Activated naive CD8-positive, alpha-beta T cell treated with anti-CD3 and anti-CD28 coated beads for 36 hours (primary cell): ENCODE measurements at regions not wholly inside any gene's neighbourhood (a gene's known extent, or its start where the extent isn't known, plus 50 kb on each side); places are given as distances from the start of the nearest gene placed in this dataset.

ENCODE experiments used
- DNase-seq: peaks from one replicate; pipeline ENCODE4 v3.0.0; 2021
- H3K27ac Mint-ChIP-seq: one replicate; pipeline ENCODE4 v1.8.0; 2022; ENCODE audit warnings: mild to moderate bottlenecking, moderate library complexity, mixed read lengths
- H3K27me3 Mint-ChIP-seq: one replicate; pipeline ENCODE4 v1.8.0; 2022; ENCODE audit warnings: mild to moderate bottlenecking, mixed read lengths
- H3K36me3 Mint-ChIP-seq: one replicate; pipeline ENCODE4 v1.8.0; 2021; ENCODE audit warnings: mild to moderate bottlenecking, mixed read lengths
- H3K4me1 Mint-ChIP-seq: one replicate; pipeline ENCODE4 v1.8.0; 2021; ENCODE audit warnings: mixed read lengths
- H3K4me3 Mint-ChIP-seq: one replicate; pipeline ENCODE4 v1.8.0; 2022; ENCODE audit warnings: mild to moderate bottlenecking, moderate library complexity, mixed read lengths
- H3K9me3 Mint-ChIP-seq: one replicate; pipeline ENCODE4 v1.8.0; 2022; ENCODE audit warnings: mixed read lengths

- Mint-ChIP-seq H3K27ac (no peak overlapping the region), H3K4me1 (no peaks in the 10 kb centered on the region), H3K36me3 (no peaks in the 10 kb centered on the region), H3K4me3 (no peak overlapping the region), H3K27me3 (peaks cover 13% of the 10 kb centered on the region), H3K9me3 (no peaks in the 10 kb centered on the region)
- DNase-seq = no peak
Measured at GRCh38 chr11:87398931-87399330, 361.2 kb downstream of the TMEM135 start.

- H3K36me3 Mint-ChIP-seq = no peaks in the 10 kb centered on the region
- H3K27me3 Mint-ChIP-seq = peaks cover 13% of the 10 kb centered on the region
- DNase-seq = no peak
- H3K4me3 Mint-ChIP-seq = no peak overlapping the region
- H3K9me3 Mint-ChIP-seq = no peaks in the 10 kb centered on the region
- H3K27ac Mint-ChIP-seq = no peak overlapping the region
- H3K4me1 Mint-ChIP-seq = no peaks in the 10 kb centered on the region
Measured at GRCh38 chr11:87397011-87397865, 359.5 kb downstream of the TMEM135 start.

- Mint-ChIP-seq H3K27ac (no peak overlapping the region), H3K9me3 (no peaks in the 10 kb centered on the region), H3K4me1 (no peaks in the 10 kb centered on the region), H3K36me3 (no peaks in the 10 kb centered on the region), H3K4me3 (no peak overlapping the region), H3K27me3 (peaks cover 11% of the 10 kb centered on the region)
- DNase-seq = no peak
Measured at GRCh38 chr11:87394924-87395323, 357.2 kb downstream of the TMEM135 start.

GRCh38 chr11:87392665-87393064 lies 354.9 kb downstream of the TMEM135 start:
- H3K9me3 Mint-ChIP-seq = peaks cover 4% of the 10 kb centered on the region
- peaks cover 11% of the 10 kb centered on the region for H3K27me3 Mint-ChIP-seq
- H3K27ac Mint-ChIP-seq = no peak overlapping the region
- H3K4me3 Mint-ChIP-seq = no peak overlapping the region
- no peaks in the 10 kb centered on the region for H3K36me3 Mint-ChIP-seq
- DNase-seq = no peak
- no peaks in the 10 kb centered on the region for H3K4me1 Mint-ChIP-seq

- no peak for DNase-seq
- H3K4me1 Mint-ChIP-seq = no peaks in the 10 kb centered on the region
- H3K27ac Mint-ChIP-seq = no peak overlapping the region
- H3K4me3 Mint-ChIP-seq = no peak overlapping the region
- peaks cover 4% of the 10 kb centered on the region for H3K9me3 Mint-ChIP-seq
- H3K27me3 Mint-ChIP-seq = peaks cover 7% of the 10 kb centered on the region
- no peaks in the 10 kb centered on the region for H3K36me3 Mint-ChIP-seq
Measured at GRCh38 chr11:87391496-87391895, 353.8 kb downstream of the TMEM135 start.

GRCh38 chr11:87384078-87384729 lies 346.5 kb downstream of the TMEM135 start:
- Mint-ChIP-seq H3K4me3 (no peak overlapping the region), H3K27me3 (peaks cover 12% of the 10 kb centered on the region), H3K36me3 (peaks cover 2% of the 10 kb centered on the region), H3K27ac (no peak overlapping the region), H3K9me3 (peaks cover 12% of the 10 kb centered on the region), H3K4me1 (no peaks in the 10 kb centered on the region)
- no peak for DNase-seq

- no peak overlapping the region for H3K4me3 Mint-ChIP-seq
- H3K27me3 Mint-ChIP-seq = peaks cover 11% of the 10 kb centered on the region
- H3K4me1 Mint-ChIP-seq = no peaks in the 10 kb centered on the region
- H3K36me3 Mint-ChIP-seq = no peaks in the 10 kb centered on the region
- no peak for DNase-seq
- H3K9me3 Mint-ChIP-seq = no peaks in the 10 kb centered on the region
- H3K27ac Mint-ChIP-seq = no peak overlapping the region
Measured at GRCh38 chr11:87374038-87374807, 336.5 kb downstream of the TMEM135 start.
